SK-N-SH treated with all-trans-retinoic acid at 6 μM for 48 hours (cell line): ENCODE measurements at regions not wholly inside any gene's neighbourhood (a gene's known extent, or its start where the extent isn't known, plus 50 kb on each side); places are given as distances from the start of the nearest gene placed in this dataset.

Experiments
- BACH2 ChIP-seq: fragments of 250-450 bp; sonication (Bioruptor Pico); IDR thresholded peaks from 2 replicates; pipeline ENCODE4 v1.9.0; 2021; ENCODE audit warnings: mild to moderate bottlenecking, borderline replicate concordance
- ZFP30 ChIP-seq: fragments of 450-650 bp; formaldehyde crosslinking; IDR thresholded peaks from 2 replicates; pipeline ENCODE4 v1.5.0; 2022; ENCODE audit warnings: mild to moderate bottlenecking, moderate library complexity

- TF ChIP-seq BACH2 (CRISPR knock-in tag) = no peak
- no peak for TF ChIP-seq ZFP30 (CRISPR knock-in tag)
Observed at GRCh38 chr18:11289248-11289647, 139.9 kb upstream of the PIEZO2 start.
